ENCODE measurements at regions not wholly inside any gene's neighbourhood (a gene's known extent, or its start where the extent isn't known, plus 50 kb on each side); places are given as distances from the start of the nearest gene placed in this dataset.
A peak's percentile ranks its signal among the peaks of the same experiment; 100 is the strongest.

GRCh38 chr5:18807256-18808149 is 1173.2 kb downstream of the TAF11L14 start:
- Histone ChIP-seq H3K27ac (ENCODE audit: extremely low read depth, low read depth, low read length) (no peak overlapping the region), H3K36me3 (ENCODE audit: control insufficient read depth, insufficient read depth, low read length) (no peaks in the 10 kb centered on the region), H3K79me2 (ENCODE audit: control insufficient read depth, insufficient read depth, low read length) (no peaks in the 10 kb centered on the region), H3K9ac (ENCODE audit: insufficient read depth in 1 of 2, low read depth in 2 of 2, low read length in 2 of 2) (no peak overlapping the region), H3K9me1 (ENCODE audit: control insufficient read depth, insufficient read depth, low read length) (no peaks in the 10 kb centered on the region), H3K4me3 (no peak overlapping the region), H3K9me3 (replicated peaks; ENCODE audit: control insufficient read depth, insufficient read depth, low read depth, low read length) (no peaks in the 10 kb centered on the region), H3K4me1 (replicated peaks in 1 of 2; ENCODE audit: control insufficient read depth in 2 of 2, insufficient read depth in 2 of 2, low read length in 2 of 2) (no peaks in the 10 kb centered on the region), H3K4me2 (ENCODE audit: insufficient read depth, low read length) (no peak overlapping the region), H3K27me3 (ENCODE audit: control insufficient read depth in 2 of 2, insufficient read depth in 2 of 2, low read length in 2 of 2) (no peaks in the 10 kb centered on the region), H4K20me1 (replicated peaks; ENCODE audit: control insufficient read depth, insufficient read depth, low read length) (no peaks in the 10 kb centered on the region), H2AFZ (ENCODE audit: low read depth, low read length) (no peak overlapping the region)
- intact Hi-C loops (cut with micrococcal nuclease) (no loop called here), in situ Hi-C loops (cut with MboI) (no loop called here)
- 15% methylated on average over 10 of the region's 10 CpGs for WGBS (ENCODE audit: insufficient coverage, low coverage, missing lambda C conversion rate)
- ChIA-PET POLR2A (interaction anchor here (0.8 to 1.6 kb wide), 2 partner anchors 17 to 33 kb away, joined by 3 to 4 read pairs; no protein-coding TSS in a partner anchor), CTCF (ENCODE audit: low intra/inter-chr PET ratio) (no interaction called here)
- DNase-seq (ENCODE audit: extremely low read depth in 1 of 4, low spot score in 3 of 4) (peak in 1 of 4 experiments; percentile 21), ATAC-seq (no peak), FAIRE-seq (no peak)
- BruUV-seq (replicated peaks), result no TSS peak
- no peak for TF ChIP-seq ZNF184 (CRISPR knock-in tag; IDR thresholded peaks at IDR 0.05)
- no peak for TF ChIP-seq AFF1 (IDR thresholded peaks at IDR 0.05; ENCODE audit: low read depth in 1 of 2, partially characterized antibody in 2 of 2)
- TF ChIP-seq SMAD3 (CRISPR knock-in tag; conservative IDR thresholded peaks at IDR 0.05), result no peak
- no peak for TF ChIP-seq DPF2 (IDR thresholded peaks at IDR 0.05)
- TF ChIP-seq HMG20B (CRISPR knock-in tag; IDR thresholded peaks at IDR 0.05), result no peak
- TF ChIP-seq E2F3 (CRISPR knock-in tag; IDR thresholded peaks at IDR 0.05), result no peak
- TF ChIP-seq SFPQ (IDR thresholded peaks at IDR 0.05; ENCODE audit: low read depth, low read length), result no peak
- no peak for TF ChIP-seq ATF4 (CRISPR knock-in tag; IDR thresholded peaks at IDR 0.05)
- TF ChIP-seq NFE2L1 (tag; IDR thresholded peaks at IDR 0.05; ENCODE audit: borderline replicate concordance, low read depth), result no peak
